ENCODE measurements at regions not wholly inside any gene's neighbourhood (a gene's known extent, or its start where the extent isn't known, plus 50 kb on each side); places are given as distances from the start of the nearest gene placed in this dataset.

- Histone ChIP-seq H2AFZ (ENCODE audit: insufficient read depth, low read depth, low read length, poor library complexity, severe bottlenecking) (no peak overlapping the region), H3K4me1 (ENCODE audit: control insufficient read depth in 2 of 2, insufficient read depth in 2 of 2, low read length in 2 of 2) (no peaks in the 10 kb centered on the region), H3K27ac (ENCODE audit: low read length in 2 of 2) (no peak overlapping the region), H3K36me3 (replicated peaks in 1 of 2; ENCODE audit: control extremely low read depth in 1 of 2, control insufficient read depth in 1 of 2, extremely low read depth in 1 of 2, insufficient read depth in 2 of 2, low read length in 1 of 2) (no peaks in the 10 kb centered on the region), H3K4me2 (replicated peaks; ENCODE audit: low read depth, low read length, poor library complexity, severe bottlenecking) (no peak overlapping the region), H3K9ac (ENCODE audit: low read length) (no peak overlapping the region), H3K27me3 (replicated peaks in 1 of 4; ENCODE audit: control extremely low read depth in 1 of 4, control insufficient read depth in 3 of 4, insufficient read depth in 4 of 4, low read length in 3 of 4) (no peaks in the 10 kb centered on the region), H3K79me2 (ENCODE audit: control insufficient read depth, insufficient read depth, low read length) (no peaks in the 10 kb centered on the region), H3K9me3 (ENCODE audit: control extremely low read depth in 1 of 3, control insufficient read depth in 2 of 3, insufficient read depth in 1 of 3, low read length in 2 of 3) (no peaks in the 10 kb centered on the region), H3K4me3 (ENCODE audit: control extremely low read depth in 1 of 5, extremely low read depth in 1 of 5, insufficient read depth in 1 of 5, low read depth in 2 of 5, low read length in 4 of 5) (no peak overlapping the region), H4K20me1 (ENCODE audit: control insufficient read depth, insufficient read depth, low read length, poor library complexity, severe bottlenecking) (no peaks in the 10 kb centered on the region)
- H3K4me1 Mint-ChIP-seq, result no peaks in the 10 kb centered on the region
- CTCF ChIA-PET, result no interaction called here
- no peaks in the 10 kb centered on the region for H3K27me3 Mint-ChIP-seq
- ATAC-seq (ENCODE audit: low read depth) (no peak), DNase-seq (no peak)
- no peak overlapping the region for H3K4me3 Mint-ChIP-seq
- POLR2A ChIA-PET, result no interaction called here
- H3K27ac Mint-ChIP-seq, result no peak overlapping the region
- 59% methylated on average over 3 of the region's 4 CpGs for WGBS (ENCODE audit: insufficient coverage)
- no peaks in the 10 kb centered on the region for H3K9me3 Mint-ChIP-seq (ENCODE audit: insufficient read depth)
- intact Hi-C loops (cut with micrococcal nuclease), result no loop called here
- TF ChIP-seq EZH2 (IDR thresholded peaks at IDR 0.05; ENCODE audit: borderline replicate concordance, insufficient read depth, low read depth, low read length, poor library complexity, severe bottlenecking) (no peak), CTCF (IDR thresholded peaks at IDR 0.05) (no peak)
Measured at GRCh38 chr5:167969998-167970397, 321.4 kb upstream of the WWC1 start.

DNA sequence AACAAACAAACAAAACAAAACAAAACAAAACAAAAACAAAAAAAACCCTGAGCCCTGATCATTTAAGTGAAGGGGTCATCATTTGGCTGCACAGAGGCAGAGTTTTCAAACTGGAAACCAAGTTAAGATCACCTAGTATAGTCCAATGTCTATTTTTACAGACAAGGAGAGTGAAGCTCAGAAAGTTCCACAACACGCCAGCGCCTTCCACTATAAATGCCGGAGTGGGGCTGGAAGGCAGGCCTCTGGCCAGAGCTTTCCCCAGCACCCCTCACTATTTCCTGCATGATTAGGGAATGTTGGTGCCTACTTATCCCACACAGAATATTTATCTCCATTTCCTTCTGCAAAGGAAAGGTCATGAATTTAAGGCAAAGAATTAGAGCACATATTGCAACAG is 319.7 kb upstream of the WWC1 start:
- DNase-seq (no peak), ATAC-seq (ENCODE audit: low read depth) (no peak)
- intact Hi-C loops (cut with micrococcal nuclease), result no loop called here
- CTCF ChIA-PET, result no interaction called here
- Histone ChIP-seq H3K79me2 (ENCODE audit: control insufficient read depth, insufficient read depth, low read length) (no peaks in the 10 kb centered on the region), H3K9ac (ENCODE audit: low read length) (no peak overlapping the region), H3K4me1 (ENCODE audit: control insufficient read depth in 2 of 2, insufficient read depth in 2 of 2, low read length in 2 of 2) (no peaks in the 10 kb centered on the region), H3K27ac (ENCODE audit: low read length in 2 of 2) (no peak overlapping the region), H4K20me1 (ENCODE audit: control insufficient read depth, insufficient read depth, low read length, poor library complexity, severe bottlenecking) (no peaks in the 10 kb centered on the region), H3K9me3 (ENCODE audit: control extremely low read depth in 1 of 3, control insufficient read depth in 2 of 3, insufficient read depth in 1 of 3, low read length in 2 of 3) (no peaks in the 10 kb centered on the region), H3K4me3 (ENCODE audit: control extremely low read depth in 1 of 5, extremely low read depth in 1 of 5, insufficient read depth in 1 of 5, low read depth in 2 of 5, low read length in 4 of 5) (no peak overlapping the region), H3K27me3 (replicated peaks in 1 of 4; ENCODE audit: control extremely low read depth in 1 of 4, control insufficient read depth in 3 of 4, insufficient read depth in 4 of 4, low read length in 3 of 4) (no peaks in the 10 kb centered on the region), H3K36me3 (replicated peaks in 1 of 2; ENCODE audit: control extremely low read depth in 1 of 2, control insufficient read depth in 1 of 2, extremely low read depth in 1 of 2, insufficient read depth in 2 of 2, low read length in 1 of 2) (no peaks in the 10 kb centered on the region), H3K4me2 (replicated peaks; ENCODE audit: low read depth, low read length, poor library complexity, severe bottlenecking) (no peak overlapping the region), H2AFZ (ENCODE audit: insufficient read depth, low read depth, low read length, poor library complexity, severe bottlenecking) (no peak overlapping the region)
- POLR2A ChIA-PET, result no interaction called here
- Mint-ChIP-seq H3K4me3 (no peak overlapping the region), H3K27ac (no peak overlapping the region), H3K4me1 (no peaks in the 10 kb centered on the region), H3K9me3 (ENCODE audit: insufficient read depth) (no peaks in the 10 kb centered on the region), H3K27me3 (no peaks in the 10 kb centered on the region)
- no peak for TF ChIP-seq EZH2 (IDR thresholded peaks at IDR 0.05; ENCODE audit: borderline replicate concordance, insufficient read depth, low read depth, low read length, poor library complexity, severe bottlenecking)
- no peak for TF ChIP-seq CTCF (IDR thresholded peaks at IDR 0.05)
- 100% methylated on average over 3 of the region's 3 CpGs for WGBS (ENCODE audit: insufficient coverage)
